A673 (cell line): ENCODE measurements at regions not wholly inside any gene's neighbourhood (a gene's known extent, or its start where the extent isn't known, plus 50 kb on each side); places are given as distances from the start of the nearest gene placed in this dataset.

Experiments used
- BruUV-seq: library from RNA; stranded (reverse); fragments of 400-500 nt; replicated peaks from 2 replicates; lab custom pipeline; 2021; lab: Mats Ljungman, UMichigan
- CTCF ChIA-PET: fragments of 300-600 bp; sonication (Branson Sonifier 250); formaldehyde crosslinking; loops from one replicate; lab custom pipeline; 2022; ENCODE audit warnings: antibody characterized with exemption; lab: Charles Lee
- POLR2A ChIA-PET: fragments of 300-600 bp; sonication (Branson Sonifier 250); formaldehyde crosslinking; loops from one replicate; lab custom pipeline; 2022; ENCODE audit warnings: antibody characterized with exemption; ENCODE audit not compliant: low non-redundant PET; lab: Charles Lee
- DNase-seq: peaks from one replicate; pipeline ENCODE4 v3.0.0-alpha.2; 2015; ENCODE audit warnings: low spot score
- H3K27ac ChIP-seq: fragments of 200-600 bp; sonication (generic); 2 replicates; pipeline ENCODE4 v1.5.1; 2016; ENCODE audit warnings: mixed run types, low read depth, mild to moderate bottlenecking, mixed read lengths, antibody characterized with exemption, low read length; ENCODE audit not compliant: poor library complexity, severe bottlenecking
- H3K27me3 ChIP-seq: fragments of 200-600 bp; sonication (generic); replicated peaks from 2 replicates; pipeline ENCODE4 v1.6.1; 2017; ENCODE audit warnings: mixed run types, low read depth, mild to moderate bottlenecking, mixed read lengths, antibody characterized with exemption, low read length; ENCODE audit not compliant: insufficient read depth, poor library complexity
- H3K36me3 ChIP-seq: fragments of 200-600 bp; sonication (generic); 2 replicates; pipeline ENCODE4 v1.6.1; 2016; ENCODE audit warnings: mixed run types, mild to moderate bottlenecking, mixed read lengths, antibody characterized with exemption, low read length; ENCODE audit not compliant: insufficient read depth, poor library complexity, severe bottlenecking
- H3K4me1 ChIP-seq: fragments of 200-600 bp; sonication (generic); 2 replicates; pipeline ENCODE4 v1.6.1; 2017; ENCODE audit warnings: mixed run types, mild to moderate bottlenecking, mixed read lengths, antibody characterized with exemption, low read length; ENCODE audit not compliant: insufficient read depth, poor library complexity, severe bottlenecking
- H3K4me3 ChIP-seq: fragments of 200-600 bp; sonication (generic); 2 replicates; pipeline ENCODE4 v1.5.1; 2016; ENCODE audit warnings: low read depth, mixed run types, mild to moderate bottlenecking, mixed read lengths, low read length; ENCODE audit not compliant: poor library complexity, severe bottlenecking
- H3K9me3 ChIP-seq: fragments of 200-600 bp; sonication (generic); 2 replicates; pipeline ENCODE4 v1.6.1; 2016; ENCODE audit warnings: mixed run types, low read depth, mild to moderate bottlenecking, mixed read lengths, antibody characterized with exemption, low read length; ENCODE audit not compliant: poor library complexity, severe bottlenecking
- CTCF ChIP-seq: fragments of 300-800, 200-600 bp; sonication (generic); conservative IDR thresholded peaks from 2 replicates; pipeline ENCODE4 v1.5.1; 2017; ENCODE audit warnings: low read depth, mild to moderate bottlenecking, antibody characterized with exemption, low read length, moderate library complexity, mixed read lengths
- EZH2 ChIP-seq: fragments of 200-600 bp; sonication (generic); IDR thresholded peaks from 2 replicates; pipeline ENCODE4 v1.6.1; 2017; ENCODE audit warnings: borderline replicate concordance, low read depth, mild to moderate bottlenecking, mixed read lengths, antibody characterized with exemption, low read length; ENCODE audit not compliant: poor library complexity, severe bottlenecking
- intact Hi-C: fragments of 100-400 bp; cut with micrococcal nuclease; formaldehyde crosslinking; loops from one replicate; pipeline ENCODE4 v1.10.0; 2022; ENCODE audit not compliant: unreplicated experiment

DNA sequence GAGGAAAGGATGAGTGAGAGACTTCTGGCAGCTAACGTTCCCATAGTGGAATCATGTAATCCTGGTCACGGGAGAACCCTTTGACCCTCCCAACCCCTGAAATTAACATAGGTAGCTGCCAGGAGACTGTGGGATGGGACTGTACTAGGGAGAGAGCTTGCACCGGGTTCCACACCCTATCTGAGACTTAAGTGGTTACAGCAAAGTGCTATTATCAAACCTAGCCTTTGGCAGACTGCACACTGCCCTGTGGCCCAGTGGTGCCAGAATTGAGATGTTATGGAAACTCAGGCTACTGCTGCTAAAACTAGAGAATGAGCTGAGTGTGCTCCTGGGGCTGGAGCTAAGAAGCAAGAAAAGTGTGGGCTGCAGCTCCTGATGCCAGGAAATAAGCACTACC lies 79.6 kb upstream of the PDC start:
- no peak for TF ChIP-seq CTCF
- no peak for TF ChIP-seq EZH2

GRCh38 chr1:186536273-186536890 lies 75.5 kb upstream of the PDC start:
- POLR2A ChIA-PET: no interaction called here
- H3K4me1 ChIP-seq: peaks cover 36% of the 10 kb centered on the region
- peak; percentile 63 for DNase-seq
- H3K9me3 ChIP-seq: no peaks in the 10 kb centered on the region
- no TSS peak for BruUV-seq
- H3K36me3 ChIP-seq: no peaks in the 10 kb centered on the region
- TF ChIP-seq EZH2 (no peak), CTCF (no peak)
- H3K27ac ChIP-seq: peak overlapping the region; percentile 80
- H3K4me3 ChIP-seq: peak overlapping the region; percentile 14
- H3K27me3 ChIP-seq: no peaks in the 10 kb centered on the region
- intact Hi-C loops: loop anchor here (1.0 kb wide), 1 partner anchor 39 kb away; no protein-coding TSS in a partner anchor
- CTCF ChIA-PET: no interaction called here

More for the DNA sequence above, 79.6 kb upstream of the PDC start:
- no peaks in the 10 kb centered on the region for H3K27me3 ChIP-seq
- H3K36me3 ChIP-seq: no peaks in the 10 kb centered on the region
- no TSS peak for BruUV-seq
- DNase-seq: no peak
- intact Hi-C loops: no loop called here
- H3K9me3 ChIP-seq: peaks cover 10% of the 10 kb centered on the region
- CTCF ChIA-PET: no interaction called here
- peaks cover 23% of the 10 kb centered on the region for H3K4me1 ChIP-seq
- no peak overlapping the region for H3K4me3 ChIP-seq
- no peak overlapping the region for H3K27ac ChIP-seq
- POLR2A ChIA-PET: no interaction called here

- H3K4me1 ChIP-seq: peaks cover 36% of the 10 kb centered on the region
- H3K27me3 ChIP-seq: no peaks in the 10 kb centered on the region
- ChIA-PET CTCF (no interaction called here), POLR2A (no interaction called here)
- no peaks in the 10 kb centered on the region for H3K9me3 ChIP-seq
- DNase-seq: peak; percentile 99
- peak overlapping the region; percentile 14 for H3K4me3 ChIP-seq
- H3K27ac ChIP-seq: peak overlapping the region; percentile 80
- BruUV-seq: no TSS peak
- TF ChIP-seq EZH2: no peak
- no peak for TF ChIP-seq CTCF
- no peaks in the 10 kb centered on the region for H3K36me3 ChIP-seq
- intact Hi-C loops: loop anchor here (1.0 kb wide), 1 partner anchor 40 kb away; no protein-coding TSS in a partner anchor
These were observed 74.6 kb upstream of the PDC start for GRCh38 chr1:186535388-186536133.
